AG10803 (cell line): ENCODE measurements at regions not wholly inside any gene's neighbourhood (a gene's known extent, or its start where the extent isn't known, plus 50 kb on each side); places are given as distances from the start of the nearest gene placed in this dataset.

ENCODE experiments used
- DNase-seq: peaks from one replicate; pipeline ENCODE4 v3.0.0; 2010; ENCODE audit warnings: low read depth
- H3K4me3 ChIP-seq: 2 replicates; pipeline ENCODE4 v1.5.1; 2011; ENCODE audit warnings: mild to moderate bottlenecking, low read length, control low read depth
- CTCF ChIP-seq: conservative IDR thresholded peaks from 2 replicates; pipeline ENCODE4 v1.5.1; 2011; ENCODE audit warnings: mild to moderate bottlenecking, low read length, control low read depth, inconsistent platforms

- DNase-seq, result peak; percentile 43
- TF ChIP-seq CTCF, result no peak
- no peak overlapping the region for H3K4me3 ChIP-seq
Measured at GRCh38 chr6:14903176-14904038, 342.5 kb upstream of the JARID2 start.

GRCh38 chr6:14905201-14905600, 340.7 kb upstream of the JARID2 start:
- no peak for DNase-seq
- H3K4me3 ChIP-seq, result no peak overlapping the region
- no peak for TF ChIP-seq CTCF

GRCh38 chr6:14906621-14907020, 339.2 kb upstream of the JARID2 start:
- no peak for DNase-seq
- TF ChIP-seq CTCF, result no peak
- no peak overlapping the region for H3K4me3 ChIP-seq

- DNase-seq, result peak; percentile 52
- TF ChIP-seq CTCF, result no peak
- no peak overlapping the region for H3K4me3 ChIP-seq
Measured at GRCh38 chr6:14910692-14911547, 334.9 kb upstream of the JARID2 start.

GRCh38 chr6:14912226-14912625, 333.6 kb upstream of the JARID2 start:
- no peak for DNase-seq
- no peak for TF ChIP-seq CTCF
- H3K4me3 ChIP-seq, result no peak overlapping the region

- TF ChIP-seq CTCF, result no peak
- H3K4me3 ChIP-seq, result no peak overlapping the region
- no peak for DNase-seq
Measured at GRCh38 chr6:14912706-14913105, 333.2 kb upstream of the JARID2 start.

GRCh38 chr6:14913931-14914330, 331.9 kb upstream of the JARID2 start:
- H3K4me3 ChIP-seq, result no peak overlapping the region
- peak; percentile 65 for DNase-seq
- TF ChIP-seq CTCF, result no peak
